HFFc6 (cell line): ENCODE measurements at regions not wholly inside any gene's neighbourhood (a gene's known extent, or its start where the extent isn't known, plus 50 kb on each side); places are given as distances from the start of the nearest gene placed in this dataset.
"Not testable (repeated sequence)": the region's sequence is repeated elsewhere in the genome, so short reads cannot be mapped to it uniquely, and the experiment has no call there.

Experiments used
- DNase-seq: peaks from one replicate; pipeline ENCODE4 v3.0.0-alpha.2; 2018
- H3K27ac Mint-ChIP-seq: 2 replicates; pipeline ENCODE4 v1.8.0; 2020; ENCODE audit warnings: mild to moderate bottlenecking, mixed read lengths
- H3K27me3 Mint-ChIP-seq: 2 replicates; pipeline ENCODE4 v1.8.0; 2021; ENCODE audit warnings: mild to moderate bottlenecking, moderate library complexity, mixed read lengths; ENCODE audit not compliant: insufficient read depth
- H3K36me3 Mint-ChIP-seq: 2 replicates; pipeline ENCODE4 v1.8.0; 2021; ENCODE audit warnings: low read depth, mixed read lengths
- H3K4me1 Mint-ChIP-seq: 2 replicates; pipeline ENCODE4 v1.8.0; 2020; ENCODE audit warnings: low read depth, mixed read lengths
- H3K4me3 Mint-ChIP-seq: 2 replicates; pipeline ENCODE4 v1.8.0; 2020; ENCODE audit warnings: mild to moderate bottlenecking, moderate library complexity, mixed read lengths
- H3K9me3 Mint-ChIP-seq: 2 replicates; pipeline ENCODE4 v1.8.0; 2020; ENCODE audit warnings: mild to moderate bottlenecking, mixed read lengths
- TF ChIP-seq, protein P1 (sequence below): fragments of 200-600 bp; sonication (generic); IDR thresholded peaks from 2 replicates; pipeline ENCODE4 v1.5.0; 2021; ENCODE audit warnings: antibody characterized with exemption, mild to moderate bottlenecking

DNA sequence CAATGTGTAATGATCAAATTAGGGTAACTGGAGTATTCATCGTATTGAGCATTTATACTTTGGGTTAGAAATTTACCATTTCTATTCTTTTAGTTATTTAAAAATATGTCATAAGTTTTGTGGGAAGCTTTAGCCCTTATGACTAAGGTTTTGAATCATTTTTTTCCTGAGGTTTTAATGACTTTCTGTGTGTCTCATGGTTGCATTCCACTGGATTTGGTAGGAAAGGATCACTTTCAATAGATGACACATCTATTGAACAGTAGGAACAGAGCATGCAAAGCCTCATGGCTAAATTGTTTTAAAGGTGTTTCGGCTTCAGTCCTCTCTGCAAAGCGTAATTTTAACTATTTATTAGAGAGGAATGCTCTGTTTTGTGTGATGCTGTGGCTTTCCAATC, 512.4 kb upstream of the CHD1 start:
- Mint-ChIP-seq H3K27ac (no peak overlapping the region), H3K4me3 (no peak overlapping the region), H3K4me1 (no peaks in the 10 kb centered on the region), H3K36me3 (no peaks in the 10 kb centered on the region), H3K27me3 (no peaks in the 10 kb centered on the region), H3K9me3 (peaks cover 27% of the 10 kb centered on the region)
- no peak for DNase-seq
- TF ChIP-seq, protein P1, sequence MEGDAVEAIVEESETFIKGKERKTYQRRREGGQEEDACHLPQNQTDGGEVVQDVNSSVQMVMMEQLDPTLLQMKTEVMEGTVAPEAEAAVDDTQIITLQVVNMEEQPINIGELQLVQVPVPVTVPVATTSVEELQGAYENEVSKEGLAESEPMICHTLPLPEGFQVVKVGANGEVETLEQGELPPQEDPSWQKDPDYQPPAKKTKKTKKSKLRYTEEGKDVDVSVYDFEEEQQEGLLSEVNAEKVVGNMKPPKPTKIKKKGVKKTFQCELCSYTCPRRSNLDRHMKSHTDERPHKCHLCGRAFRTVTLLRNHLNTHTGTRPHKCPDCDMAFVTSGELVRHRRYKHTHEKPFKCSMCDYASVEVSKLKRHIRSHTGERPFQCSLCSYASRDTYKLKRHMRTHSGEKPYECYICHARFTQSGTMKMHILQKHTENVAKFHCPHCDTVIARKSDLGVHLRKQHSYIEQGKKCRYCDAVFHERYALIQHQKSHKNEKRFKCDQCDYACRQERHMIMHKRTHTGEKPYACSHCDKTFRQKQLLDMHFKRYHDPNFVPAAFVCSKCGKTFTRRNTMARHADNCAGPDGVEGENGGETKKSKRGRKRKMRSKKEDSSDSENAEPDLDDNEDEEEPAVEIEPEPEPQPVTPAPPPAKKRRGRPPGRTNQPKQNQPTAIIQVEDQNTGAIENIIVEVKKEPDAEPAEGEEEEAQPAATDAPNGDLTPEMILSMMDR: no peak

DNA sequence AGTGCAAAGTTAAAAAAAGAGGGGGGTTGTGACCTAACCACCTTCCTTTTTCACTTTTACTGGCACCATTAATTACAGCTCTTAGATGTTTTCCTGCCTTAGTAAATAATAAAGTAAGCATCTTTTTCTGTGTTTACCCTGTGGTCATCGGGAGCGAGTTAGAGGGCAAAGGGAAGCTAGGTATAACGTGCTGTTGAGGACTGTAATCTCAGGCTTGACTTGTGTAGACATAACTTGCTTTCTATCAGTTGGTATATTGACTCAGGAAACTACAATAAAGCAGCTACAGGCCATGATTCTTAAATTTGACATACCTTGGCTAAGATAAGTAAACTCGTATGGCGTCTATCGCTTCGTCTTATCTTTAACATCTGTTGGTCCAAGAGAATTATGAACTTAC, 509.8 kb upstream of the CHD1 start:
- Mint-ChIP-seq H3K9me3 (peaks cover 34% of the 10 kb centered on the region), H3K36me3 (no peaks in the 10 kb centered on the region), H3K27me3 (no peaks in the 10 kb centered on the region), H3K4me1 (no peaks in the 10 kb centered on the region), H3K27ac (no peak overlapping the region), H3K4me3 (no peak overlapping the region)
- DNase-seq: no peak
- TF ChIP-seq, protein P1: no peak

DNA sequence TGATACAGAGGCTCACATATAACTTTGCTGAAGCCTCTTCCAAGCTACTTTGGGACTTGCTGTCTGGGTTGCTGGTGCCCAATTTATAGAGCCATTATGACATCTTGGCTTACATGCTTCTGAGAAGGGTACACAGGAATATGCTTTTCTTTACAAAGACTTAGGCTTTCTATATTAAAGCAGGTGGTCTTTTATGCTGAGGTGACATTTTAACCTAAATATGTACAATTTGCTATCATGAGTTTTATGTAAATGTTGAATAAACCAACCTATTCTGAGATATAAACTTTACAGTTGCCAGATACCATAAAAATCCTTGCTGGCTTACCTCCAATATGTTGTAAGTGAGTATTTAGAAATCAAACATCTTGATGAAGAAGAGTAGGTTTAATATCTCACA, 509.2 kb upstream of the CHD1 start:
- no peak overlapping the region for H3K4me3 Mint-ChIP-seq
- no peaks in the 10 kb centered on the region for H3K27me3 Mint-ChIP-seq
- peaks cover 34% of the 10 kb centered on the region for H3K9me3 Mint-ChIP-seq
- DNase-seq: no peak
- TF ChIP-seq, protein P1: no peak
- no peak overlapping the region for H3K27ac Mint-ChIP-seq
- no peaks in the 10 kb centered on the region for H3K4me1 Mint-ChIP-seq
- H3K36me3 Mint-ChIP-seq: no peaks in the 10 kb centered on the region

- not testable (repeated sequence) for H3K4me3 Mint-ChIP-seq, H3K4me1 Mint-ChIP-seq, DNase-seq, H3K27me3 Mint-ChIP-seq, H3K27ac Mint-ChIP-seq, H3K36me3 Mint-ChIP-seq, H3K9me3 Mint-ChIP-seq
Measured at GRCh38 chr5:99423396-99423795, 494.6 kb upstream of the CHD1 start.

DNA sequence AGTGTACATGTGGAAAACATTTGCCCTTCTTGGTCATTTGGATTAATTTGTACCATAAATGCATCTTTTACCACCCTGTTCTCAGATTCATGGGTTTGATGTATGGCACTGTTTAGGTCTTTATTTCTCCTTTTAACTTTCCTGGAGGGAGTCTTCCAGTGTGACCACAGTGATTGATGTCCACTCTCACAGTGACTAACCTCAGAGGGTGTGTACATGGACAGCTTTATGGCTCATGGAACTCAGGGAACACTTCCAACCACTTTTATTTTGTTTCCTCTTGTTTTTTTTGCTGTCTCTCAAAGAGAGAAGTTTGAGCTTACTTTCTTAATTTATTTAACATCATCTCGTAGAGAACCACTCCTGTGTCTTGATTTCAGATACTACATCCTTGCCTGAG, 489.8 kb upstream of the CHD1 start:
- not testable (repeated sequence) for H3K4me1 Mint-ChIP-seq, DNase-seq, H3K36me3 Mint-ChIP-seq, H3K27ac Mint-ChIP-seq, H3K4me3 Mint-ChIP-seq, H3K9me3 Mint-ChIP-seq, H3K27me3 Mint-ChIP-seq

GRCh38 chr5:99410386-99410785, 481.6 kb upstream of the CHD1 start:
- not testable (repeated sequence) for DNase-seq, H3K27ac Mint-ChIP-seq, H3K36me3 Mint-ChIP-seq, H3K4me1 Mint-ChIP-seq, H3K9me3 Mint-ChIP-seq, H3K4me3 Mint-ChIP-seq, H3K27me3 Mint-ChIP-seq

DNA sequence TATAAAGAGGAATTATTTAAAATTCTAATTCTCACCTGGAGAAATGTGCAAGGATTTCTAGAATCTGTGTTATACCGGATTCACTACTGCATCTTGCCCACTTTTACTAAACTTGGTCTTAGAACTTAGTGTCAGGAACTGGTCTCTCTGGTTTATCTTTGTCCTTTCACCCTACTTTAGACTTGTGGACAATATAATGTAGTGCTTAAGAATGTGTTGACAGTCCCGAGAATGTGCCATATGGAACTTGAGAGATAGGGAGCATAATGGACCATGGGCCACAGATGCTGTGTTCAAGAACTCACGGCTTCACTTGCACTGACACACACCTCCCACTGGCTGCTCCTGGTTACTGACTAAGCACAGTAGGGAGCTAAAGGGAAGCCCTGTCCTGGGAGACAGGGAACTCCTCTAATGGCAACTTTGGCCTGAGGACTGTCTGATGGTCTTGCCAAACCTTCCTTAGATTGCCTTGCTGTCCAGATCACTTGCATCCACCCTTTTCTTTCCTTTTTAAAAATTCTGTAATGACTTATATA, 476.0 kb upstream of the CHD1 start:
- H3K9me3 Mint-ChIP-seq, H3K36me3 Mint-ChIP-seq, H3K27ac Mint-ChIP-seq, DNase-seq, H3K4me1 Mint-ChIP-seq, H3K4me3 Mint-ChIP-seq, H3K27me3 Mint-ChIP-seq: not testable (repeated sequence)

DNA sequence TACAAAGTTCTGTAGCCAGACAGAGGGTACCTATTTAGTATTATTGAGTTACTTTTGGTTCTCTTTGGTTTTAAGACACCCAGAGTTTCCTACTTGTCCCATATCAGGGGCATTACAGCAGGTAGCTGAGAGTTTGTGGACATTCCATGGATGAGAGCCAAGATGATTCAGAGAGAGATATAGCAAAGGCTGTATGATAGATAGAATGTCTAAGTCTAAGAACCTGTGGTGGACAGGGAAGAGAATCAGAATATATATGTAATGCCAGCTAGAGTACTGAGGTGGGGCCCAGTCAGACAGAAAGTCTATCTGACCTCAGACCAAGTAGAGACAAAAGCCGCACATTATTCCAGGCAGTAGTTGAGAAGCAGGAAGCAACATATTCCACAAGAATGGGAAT, 471.8 kb upstream of the CHD1 start:
- not testable (repeated sequence) for H3K4me3 Mint-ChIP-seq, H3K4me1 Mint-ChIP-seq, DNase-seq, H3K27me3 Mint-ChIP-seq, H3K27ac Mint-ChIP-seq, H3K9me3 Mint-ChIP-seq, H3K36me3 Mint-ChIP-seq
